Lower lobe of right lung (tissue), 2 donors: ENCODE measurements at regions not wholly inside any gene's neighbourhood (a gene's known extent, or its start where the extent isn't known, plus 50 kb on each side); places are given as distances from the start of the nearest gene placed in this dataset.

ENCODE experiments used
- ATAC-seq, 2 donors: fragments of 200-7000 bp; cut with Tn5 transposase; one replicate each; pipeline ENCODE4 v1.9.1; 2020 to 2022; ENCODE audit warnings: mild to moderate bottlenecking in 2 of 2, moderate library complexity in 2 of 2
- DNase-seq: peaks from one replicate; pipeline ENCODE4 v3.0.0-alpha.2; 2020
- H3K27ac ChIP-seq: fragments of 200-600 bp; one replicate; pipeline ENCODE4 v1.8.0; 2022
- H3K27me3 ChIP-seq: fragments of 200-600 bp; one replicate; pipeline ENCODE4 v1.8.0; 2022; ENCODE audit warnings: low read depth
- H3K36me3 ChIP-seq: fragments of 200-600 bp; one replicate; pipeline ENCODE4 v1.8.0; 2022; ENCODE audit warnings: mild to moderate bottlenecking
- H3K4me1 ChIP-seq: fragments of 200-600 bp; one replicate; pipeline ENCODE4 v1.8.0; 2022
- H3K4me3 ChIP-seq: fragments of 200-600 bp; one replicate; pipeline ENCODE4 v1.8.0; 2022; ENCODE audit warnings: mild to moderate bottlenecking
- H3K9me3 ChIP-seq: fragments of 200-600 bp; one replicate; pipeline ENCODE4 v1.8.0; 2022
- CTCF ChIP-seq: fragments of 200-600 bp; IDR thresholded peaks from one replicate; pipeline ENCODE4 v1.8.0; 2022; ENCODE audit warnings: antibody characterized with exemption, mild to moderate bottlenecking
- intact Hi-C: fragments of 100-400 bp; cut with DNase I; formaldehyde crosslinking; loops from one replicate; pipeline ENCODE4 v1.11.0; 2022
- donor health status: DM: no; HTN: yes; CAD: no; lungs with severe emphysema.

DNA sequence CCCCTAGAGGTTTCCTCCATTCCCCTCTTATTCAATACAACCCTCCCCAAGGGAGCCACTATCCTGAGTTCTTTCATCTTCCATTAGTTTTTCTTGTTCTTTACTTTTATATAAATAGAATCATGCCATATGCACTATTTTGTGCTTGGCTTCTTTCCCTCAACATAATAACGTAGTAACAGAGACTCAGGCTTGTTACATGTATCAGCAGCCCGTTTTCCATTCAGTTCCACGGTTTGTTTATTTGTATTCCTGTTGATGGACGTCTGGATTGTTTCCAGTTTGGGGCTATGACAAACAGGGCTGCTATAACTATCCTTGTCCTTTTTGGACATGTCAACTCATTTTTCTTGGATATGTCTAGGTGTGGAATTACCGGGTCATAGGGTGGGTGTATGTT, 264.4 kb upstream of the MKI67 start:
- no peak for ATAC-seq
- TF ChIP-seq CTCF, result no peak
- H3K9me3 ChIP-seq, result no peaks in the 10 kb centered on the region
- intact Hi-C loops, result no loop called here
- no peak overlapping the region for H3K27ac ChIP-seq
- DNase-seq, result no peak
- H3K4me1 ChIP-seq, result no peaks in the 10 kb centered on the region
- no peaks in the 10 kb centered on the region for H3K27me3 ChIP-seq
- H3K36me3 ChIP-seq, result no peaks in the 10 kb centered on the region
- H3K4me3 ChIP-seq, result no peak overlapping the region

- intact Hi-C loops, result no loop called here
- no peaks in the 10 kb centered on the region for H3K4me1 ChIP-seq
- TF ChIP-seq CTCF, result no peak
- no peak overlapping the region for H3K27ac ChIP-seq
- no peaks in the 10 kb centered on the region for H3K27me3 ChIP-seq
- ATAC-seq (no peak), DNase-seq (no peak)
- no peak overlapping the region for H3K4me3 ChIP-seq
- H3K36me3 ChIP-seq, result no peaks in the 10 kb centered on the region
- no peaks in the 10 kb centered on the region for H3K9me3 ChIP-seq
Observed at GRCh38 chr10:128393546-128393945, 267.3 kb upstream of the MKI67 start.

GRCh38 chr10:128398118-128398517, 271.9 kb upstream of the MKI67 start:
- peaks cover 3% of the 10 kb centered on the region for H3K9me3 ChIP-seq
- no peak for DNase-seq
- H3K27me3 ChIP-seq, result no peaks in the 10 kb centered on the region
- H3K36me3 ChIP-seq, result no peaks in the 10 kb centered on the region
- H3K4me1 ChIP-seq, result no peaks in the 10 kb centered on the region
- no peak for ATAC-seq
- H3K4me3 ChIP-seq, result no peak overlapping the region
- H3K27ac ChIP-seq, result no peak overlapping the region
- intact Hi-C loops, result no loop called here
- TF ChIP-seq CTCF, result no peak

DNA sequence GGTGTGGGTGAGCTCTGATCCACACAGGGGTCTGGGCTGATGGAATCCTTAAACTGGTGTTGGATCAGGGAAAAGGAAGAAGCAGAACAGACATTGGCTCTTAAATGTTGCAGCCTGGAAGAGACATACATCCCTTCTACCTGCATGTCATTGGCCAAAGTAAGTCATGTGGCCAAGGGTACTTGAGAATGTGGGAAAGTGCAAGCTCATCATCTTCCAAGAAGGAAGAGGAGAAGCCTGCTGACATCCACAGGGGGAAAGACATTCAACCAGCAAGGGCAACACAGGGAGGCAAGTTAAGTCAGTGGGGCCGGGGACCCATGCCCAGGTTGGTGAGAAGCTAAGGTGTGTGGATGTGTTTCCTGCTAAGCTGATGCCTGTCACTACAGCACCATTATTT, 272.8 kb upstream of the MKI67 start:
- Histone ChIP-seq H3K4me3 (no peak overlapping the region), H3K4me1 (no peaks in the 10 kb centered on the region), H3K36me3 (no peaks in the 10 kb centered on the region), H3K27ac (no peak overlapping the region), H3K27me3 (no peaks in the 10 kb centered on the region), H3K9me3 (peaks cover 3% of the 10 kb centered on the region)
- no peak for TF ChIP-seq CTCF
- DNase-seq (no peak), ATAC-seq (no peak)
- intact Hi-C loops, result no loop called here

DNA sequence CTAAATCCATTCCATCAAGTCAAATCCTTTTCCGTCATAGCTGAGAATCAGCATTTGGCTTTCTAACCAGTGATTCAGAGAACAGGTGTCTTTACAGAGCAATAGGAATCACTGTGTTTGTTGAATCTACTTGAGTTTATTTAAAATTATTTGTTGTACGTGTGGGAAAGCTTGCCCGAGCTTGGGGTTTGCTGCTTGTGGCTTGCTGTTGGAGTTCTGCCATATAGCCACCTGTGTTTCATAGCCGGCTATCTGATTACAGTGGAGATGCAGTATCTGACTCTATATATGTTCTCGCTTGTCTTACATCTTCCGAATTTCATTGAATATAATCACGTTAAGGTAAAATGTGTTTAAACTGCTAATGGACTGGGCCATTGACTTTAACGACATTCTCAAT, 274.3 kb upstream of the MKI67 start:
- H3K4me3 ChIP-seq, result no peak overlapping the region

More for the DNA sequence above, 274.3 kb upstream of the MKI67 start:
- Histone ChIP-seq H3K27me3 (no peaks in the 10 kb centered on the region), H3K36me3 (no peaks in the 10 kb centered on the region), H3K27ac (no peak overlapping the region), H3K4me1 (no peaks in the 10 kb centered on the region), H3K9me3 (peaks cover 3% of the 10 kb centered on the region)
- no peak for TF ChIP-seq CTCF
- intact Hi-C loops, result no loop called here
- ATAC-seq, result no peak
- no peak for DNase-seq
